AG04449 (cell line): ENCODE measurements at regions not wholly inside any gene's neighbourhood (a gene's known extent, or its start where the extent isn't known, plus 50 kb on each side); places are given as distances from the start of the nearest gene placed in this dataset.

Experiments used
- CTCF ChIA-PET: fragments of 350-600 bp; formaldehyde crosslinking; extraction: SDS; loops from one replicate; lab custom pipeline; 2021; ENCODE audit warnings: antibody characterized with exemption; lab: Yijun Ruan, JAX
- POLR2A ChIA-PET: fragments of 400-600, 350-600 bp; formaldehyde crosslinking; extraction: SDS; loops from one replicate; lab custom pipeline; 2020; ENCODE audit warnings: antibody characterized with exemption, inconsistent platforms; lab: Yijun Ruan, JAX
- DNase-seq: peaks from one replicate; pipeline ENCODE4 v3.0.0-alpha.2; 2010; ENCODE audit warnings: low read depth, low spot score
- H3K4me3 ChIP-seq: 2 replicates; pipeline ENCODE4 v1.5.1; 2011; ENCODE audit warnings: low read depth, mild to moderate bottlenecking, control low read depth, low read length
- CTCF ChIP-seq: IDR thresholded peaks from one replicate; pipeline ENCODE4 v1.5.1; 2011; ENCODE audit warnings: mild to moderate bottlenecking, moderate library complexity, low read length, control low read depth, inconsistent platforms; ENCODE audit not compliant: insufficient read depth; ENCODE audit errors: missing control alignments

- TF ChIP-seq CTCF, result no peak
- peak; percentile 1 for DNase-seq
- ChIA-PET CTCF (no interaction called here), POLR2A (no interaction called here)
- H3K4me3 ChIP-seq, result no peak overlapping the region
Measured at GRCh38 chr1:80448081-80448480, 1352.7 kb upstream of the ADGRL2 start.

- H3K4me3 ChIP-seq, result no peak overlapping the region
- ChIA-PET POLR2A (no interaction called here), CTCF (no interaction called here)
- DNase-seq, result no peak
- TF ChIP-seq CTCF, result no peak
Measured at GRCh38 chr1:80447526-80447925, 1353.2 kb upstream of the ADGRL2 start.

GRCh38 chr1:80445033-80445432 lies 1355.7 kb upstream of the ADGRL2 start:
- TF ChIP-seq CTCF, result no peak
- ChIA-PET POLR2A (no interaction called here), CTCF (no interaction called here)
- no peak for DNase-seq
- no peak overlapping the region for H3K4me3 ChIP-seq

- CTCF ChIA-PET, result no interaction called here
- POLR2A ChIA-PET, result no interaction called here
- TF ChIP-seq CTCF, result no peak
- H3K4me3 ChIP-seq, result no peak overlapping the region
- no peak for DNase-seq
Measured at GRCh38 chr1:80444171-80444570, 1356.6 kb upstream of the ADGRL2 start.

GRCh38 chr1:80441664-80442063 lies 1359.1 kb upstream of the ADGRL2 start:
- POLR2A ChIA-PET, result no interaction called here
- TF ChIP-seq CTCF, result no peak
- CTCF ChIA-PET, result no interaction called here
- H3K4me3 ChIP-seq, result no peak overlapping the region
- DNase-seq, result no peak

GRCh38 chr1:80436851-80437250 lies 1363.9 kb upstream of the ADGRL2 start:
- no peak for TF ChIP-seq CTCF
- ChIA-PET CTCF (no interaction called here), POLR2A (no interaction called here)
- DNase-seq, result no peak
- no peak overlapping the region for H3K4me3 ChIP-seq
